GM12878 (cell line): ENCODE measurements at regions not wholly inside any gene's neighbourhood (a gene's known extent, or its start where the extent isn't known, plus 50 kb on each side); places are given as distances from the start of the nearest gene placed in this dataset.

ENCODE experiments used
- EP300 ChIP-seq, 2 experiments: fragments of 150-350 bp in 1 of 2; IDR thresholded peaks; 2 replicates each; pipeline ENCODE4 v1.6.1; 2011 to 2012; ENCODE audit warnings: low read depth in 2 of 2, low read length in 2 of 2, borderline replicate concordance in 1 of 2, improper control_type of control experiment in 1 of 2, inconsistent platforms in 1 of 2; ENCODE audit not compliant: control insufficient read depth in 1 of 2
- POLR2A ChIP-seq: IDR thresholded peaks from 2 replicates; pipeline ENCODE4 v1.6.1; 2011; ENCODE audit warnings: low read depth, mild to moderate bottlenecking, low read length
- ZSCAN29 ChIP-seq: fragments of 450-650 bp; IDR thresholded peaks from 2 replicates; pipeline ENCODE4 v1.6.1; 2017; ENCODE audit warnings: mild to moderate bottlenecking, moderate library complexity

- TF ChIP-seq ZSCAN29, result no peak
- TF ChIP-seq EP300 (IDR thresholded peaks at IDR 0.05; ENCODE audit: borderline replicate concordance in 1 of 2, control insufficient read depth in 1 of 2, low read depth in 2 of 2, low read length in 2 of 2), result no peak
- no peak for TF ChIP-seq POLR2A
Measured at GRCh38 chr13:77829963-77830362, 88.7 kb downstream of the EDNRB start.
